Trophoblast cell (in vitro differentiated cells and primary cell): ENCODE measurements at regions not wholly inside any gene's neighbourhood (a gene's known extent, or its start where the extent isn't known, plus 50 kb on each side); places are given as distances from the start of the nearest gene placed in this dataset.

ENCODE experiments used
- DNase-seq, 2 donors: peaks; one replicate each; pipeline ENCODE4 v3.0.0-alpha.2; 2016
- H2AFZ ChIP-seq: 2 replicates; pipeline ENCODE4 v1.6.1; 2013; ENCODE audit warnings: low read length, moderate library complexity, mild to moderate bottlenecking; ENCODE audit not compliant: insufficient read depth, poor library complexity
- H2AK5ac ChIP-seq: 2 replicates; pipeline ENCODE4 v1.6.1; 2013; ENCODE audit warnings: mild to moderate bottlenecking, low read length
- H2BK120ac ChIP-seq: 2 replicates; pipeline ENCODE4 v1.6.1; 2013; ENCODE audit warnings: low read length, mild to moderate bottlenecking, moderate library complexity; ENCODE audit not compliant: insufficient read depth, poor library complexity
- H2BK12ac ChIP-seq: 2 replicates; pipeline ENCODE4 v1.6.1; 2013; ENCODE audit warnings: mild to moderate bottlenecking, low read length, moderate library complexity
- H2BK5ac ChIP-seq: 2 replicates; pipeline ENCODE4 v1.6.1; 2013; ENCODE audit warnings: low read length, low read depth, moderate library complexity, mild to moderate bottlenecking; ENCODE audit not compliant: poor library complexity
- H3K14ac ChIP-seq: 2 replicates; pipeline ENCODE4 v1.6.1; 2013; ENCODE audit warnings: mild to moderate bottlenecking, low read length
- H3K18ac ChIP-seq: 2 replicates; pipeline ENCODE4 v1.6.1; 2013; ENCODE audit warnings: mild to moderate bottlenecking, low read length
- H3K23ac ChIP-seq: 2 replicates; pipeline ENCODE4 v1.6.1; 2013; ENCODE audit warnings: low read length
- H3K27ac ChIP-seq: 2 replicates; pipeline ENCODE4 v1.5.1; 2013; ENCODE audit warnings: low read depth, mild to moderate bottlenecking, inconsistent platforms, low read length, moderate library complexity
- H3K27me3 ChIP-seq: 2 replicates; pipeline ENCODE4 v1.6.1; 2013; ENCODE audit warnings: inconsistent platforms, mild to moderate bottlenecking, low read length, moderate library complexity; ENCODE audit not compliant: insufficient read depth
- H3K36me3 ChIP-seq, 2 experiments: 1 replicate in 1 of 2; 2 replicates in 1 of 2; pipeline ENCODE4 v1.6.1; 2013; ENCODE audit warnings: low read length in 2 of 2, mild to moderate bottlenecking in 2 of 2, moderate library complexity in 1 of 2; ENCODE audit not compliant: insufficient read depth in 2 of 2, control insufficient read depth in 1 of 2
- H3K4ac ChIP-seq: 2 replicates; pipeline ENCODE4 v1.6.1; 2013; ENCODE audit warnings: low read depth, mild to moderate bottlenecking, low read length, moderate library complexity
- H3K4me1 ChIP-seq, 2 experiments: 1 replicate in 1 of 2; 2 replicates in 1 of 2; pipeline ENCODE4 v1.6.1; 2013; ENCODE audit warnings: low read length in 2 of 2, mild to moderate bottlenecking in 2 of 2, moderate library complexity in 1 of 2; ENCODE audit not compliant: insufficient read depth in 2 of 2, control insufficient read depth in 1 of 2
- H3K4me2 ChIP-seq: 2 replicates; pipeline ENCODE4 v1.6.1; 2013; ENCODE audit warnings: inconsistent platforms, mild to moderate bottlenecking, low read length, moderate library complexity
- H3K4me3 ChIP-seq: 2 replicates; pipeline ENCODE4 v1.5.1; 2013; ENCODE audit warnings: mild to moderate bottlenecking, low read depth, low read length, inconsistent platforms
- H3K79me1 ChIP-seq: one replicate; pipeline ENCODE4 v1.6.1; 2013; ENCODE audit warnings: low read length
- H3K79me2 ChIP-seq: 2 replicates; pipeline ENCODE4 v1.6.1; 2013; ENCODE audit warnings: low read length, mild to moderate bottlenecking; ENCODE audit not compliant: control insufficient read depth, insufficient read depth, poor library complexity
- H3K9ac ChIP-seq: 2 replicates; pipeline ENCODE4 v1.6.1; 2013; ENCODE audit warnings: mild to moderate bottlenecking, low read length
- H3K9me3 ChIP-seq: 2 replicates; pipeline ENCODE4 v1.6.1; 2013; ENCODE audit warnings: low read depth, mild to moderate bottlenecking, control low read depth, inconsistent platforms, low read length; ENCODE audit not compliant: insufficient read depth
- H4K12ac ChIP-seq: 2 replicates; pipeline ENCODE4 v1.6.1; 2013; ENCODE audit warnings: low read depth, mild to moderate bottlenecking, low read length, moderate library complexity
- H4K8ac ChIP-seq: 2 replicates; pipeline ENCODE4 v1.6.1; 2013; ENCODE audit warnings: low read depth, mild to moderate bottlenecking, low read length, moderate library complexity
- H4K91ac ChIP-seq: one replicate; pipeline ENCODE4 v1.6.1; 2013; ENCODE audit warnings: low read depth, mild to moderate bottlenecking, low read length, moderate library complexity
- WGBS: extraction: QIAGEN DNeasy Blood & Tissue Kit; methylation state at CpG from one replicate; pipeline ENCODE4 v1.1.7; 2013; ENCODE audit warnings: missing lambda C conversion rate; ENCODE audit not compliant: insufficient read length, insufficient coverage; ENCODE audit errors: extremely low coverage; 5-methylcytosine and 5-hydroxymethylcytosine counted together

DNA sequence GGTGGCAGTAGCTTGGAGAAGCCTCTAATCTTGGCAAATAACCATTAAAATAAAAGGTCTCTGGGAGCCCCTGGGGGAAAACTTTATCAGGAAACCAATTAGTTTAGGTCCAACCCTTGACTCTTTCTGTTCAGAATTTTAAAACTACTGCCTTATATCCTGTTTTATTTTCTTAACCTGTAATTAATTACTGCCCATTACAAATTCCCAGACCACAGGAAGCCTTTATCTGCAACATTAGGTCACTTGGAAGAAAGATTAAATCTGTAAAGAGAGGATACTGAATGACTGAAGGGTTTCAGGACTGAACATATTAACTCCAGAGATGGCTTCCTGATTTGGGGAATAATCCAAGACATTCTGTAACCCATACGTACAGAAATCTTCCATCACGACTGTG, 320.5 kb upstream of the SORCS1 start:
- Histone ChIP-seq H3K4me1 (no peaks in the 10 kb centered on the region), H3K79me1 (no peaks in the 10 kb centered on the region), H2AK5ac (no peak overlapping the region), H3K14ac (no peak overlapping the region), H3K23ac (no peak overlapping the region), H4K8ac (no peak overlapping the region), H3K4ac (no peak overlapping the region), H3K18ac (no peak overlapping the region), H2AFZ (no peak overlapping the region), H3K27ac (no peak overlapping the region), H3K79me2 (no peaks in the 10 kb centered on the region), H4K12ac (no peak overlapping the region), H3K4me3 (no peak overlapping the region), H3K36me3 (no peaks in the 10 kb centered on the region), H2BK5ac (no peak overlapping the region), H3K9ac (no peak overlapping the region), H3K4me2 (no peak overlapping the region), H4K91ac (no peak overlapping the region), H2BK12ac (no peak overlapping the region), H3K9me3 (no peaks in the 10 kb centered on the region), H3K27me3 (no peaks in the 10 kb centered on the region), H2BK120ac (no peak overlapping the region)
- no peak for DNase-seq
- no CpG with 5 or more reads among the region's 2 CpGs for WGBS

DNA sequence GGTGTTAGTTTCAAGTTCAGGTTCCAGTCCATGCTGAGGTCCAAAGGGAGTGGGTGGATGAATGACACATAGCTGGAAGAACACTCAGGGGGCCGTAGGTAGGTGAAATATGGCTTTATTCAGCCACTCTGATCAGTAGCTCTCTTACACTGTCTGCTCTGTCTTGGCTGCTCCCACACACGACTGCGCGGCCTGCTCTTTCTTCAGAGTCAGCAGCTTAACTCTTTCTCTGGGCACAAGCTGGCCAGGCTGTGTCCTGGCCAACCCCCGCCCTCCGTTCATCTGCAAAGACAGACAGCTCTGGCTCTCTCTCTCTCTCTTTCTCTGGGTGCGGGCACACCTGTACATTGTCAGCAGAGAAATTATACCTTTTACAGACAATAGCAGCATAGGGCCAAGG, 317.4 kb upstream of the SORCS1 start:
- H3K79me2 ChIP-seq: no peaks in the 10 kb centered on the region
- H4K91ac ChIP-seq: no peak overlapping the region
- H2BK5ac ChIP-seq: no peak overlapping the region
- H3K18ac ChIP-seq: no peak overlapping the region
- no peaks in the 10 kb centered on the region for H3K4me1 ChIP-seq
- no peak overlapping the region for H3K4me3 ChIP-seq
- H2BK12ac ChIP-seq: no peak overlapping the region
- H3K14ac ChIP-seq: no peak overlapping the region
- H3K36me3 ChIP-seq: no peaks in the 10 kb centered on the region
- no peak overlapping the region for H3K9ac ChIP-seq
- H4K8ac ChIP-seq: no peak overlapping the region
- no CpG with 5 or more reads among the region's 7 CpGs for WGBS
- no peak overlapping the region for H2AK5ac ChIP-seq
- H4K12ac ChIP-seq: no peak overlapping the region
- H2AFZ ChIP-seq: no peak overlapping the region
- no peak overlapping the region for H3K27ac ChIP-seq
- H3K23ac ChIP-seq: no peak overlapping the region
- H3K27me3 ChIP-seq: no peaks in the 10 kb centered on the region
- H3K4ac ChIP-seq: no peak overlapping the region
- H3K9me3 ChIP-seq: no peaks in the 10 kb centered on the region
- no peak overlapping the region for H2BK120ac ChIP-seq
- no peak for DNase-seq
- no peak overlapping the region for H3K4me2 ChIP-seq
- H3K79me1 ChIP-seq: no peaks in the 10 kb centered on the region

DNA sequence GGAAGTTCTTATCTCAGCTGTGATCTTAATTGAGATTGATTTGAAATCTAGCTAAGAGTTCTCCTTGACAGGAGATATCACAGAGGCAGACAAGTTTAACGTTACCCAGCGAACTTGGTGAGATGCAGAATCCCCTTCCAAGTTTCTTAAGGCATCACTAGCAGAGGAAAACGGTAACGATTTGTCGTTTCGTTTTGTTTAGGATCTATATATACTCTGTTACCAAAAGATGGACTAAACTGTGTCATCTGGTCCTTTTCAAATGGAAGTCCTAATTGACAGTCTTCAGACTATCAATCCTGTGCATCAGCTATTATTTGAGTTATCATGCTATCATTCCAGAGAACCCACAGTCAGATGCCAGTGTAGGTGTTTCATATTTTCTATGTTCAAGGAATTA, 316.7 kb upstream of the SORCS1 start:
- H3K23ac ChIP-seq: no peak overlapping the region
- no peak overlapping the region for H3K18ac ChIP-seq
- H3K79me1 ChIP-seq: no peaks in the 10 kb centered on the region
- no peaks in the 10 kb centered on the region for H3K9me3 ChIP-seq
- no peak overlapping the region for H2AFZ ChIP-seq
- H3K9ac ChIP-seq: no peak overlapping the region
- no peak overlapping the region for H3K27ac ChIP-seq
- no peaks in the 10 kb centered on the region for H3K36me3 ChIP-seq
- no peak overlapping the region for H2AK5ac ChIP-seq
- no peaks in the 10 kb centered on the region for H3K4me1 ChIP-seq
- H3K4me3 ChIP-seq: no peak overlapping the region
- no peak overlapping the region for H3K4ac ChIP-seq
- no peak overlapping the region for H4K8ac ChIP-seq
- no peak overlapping the region for H4K12ac ChIP-seq
- no CpG with 5 or more reads among the region's 6 CpGs for WGBS
- no peak overlapping the region for H4K91ac ChIP-seq
- H2BK12ac ChIP-seq: no peak overlapping the region
- H3K27me3 ChIP-seq: no peaks in the 10 kb centered on the region
- H3K14ac ChIP-seq: no peak overlapping the region
- H3K79me2 ChIP-seq: no peaks in the 10 kb centered on the region
- DNase-seq: no peak
- H3K4me2 ChIP-seq: no peak overlapping the region
- H2BK5ac ChIP-seq: no peak overlapping the region
- no peak overlapping the region for H2BK120ac ChIP-seq

DNA sequence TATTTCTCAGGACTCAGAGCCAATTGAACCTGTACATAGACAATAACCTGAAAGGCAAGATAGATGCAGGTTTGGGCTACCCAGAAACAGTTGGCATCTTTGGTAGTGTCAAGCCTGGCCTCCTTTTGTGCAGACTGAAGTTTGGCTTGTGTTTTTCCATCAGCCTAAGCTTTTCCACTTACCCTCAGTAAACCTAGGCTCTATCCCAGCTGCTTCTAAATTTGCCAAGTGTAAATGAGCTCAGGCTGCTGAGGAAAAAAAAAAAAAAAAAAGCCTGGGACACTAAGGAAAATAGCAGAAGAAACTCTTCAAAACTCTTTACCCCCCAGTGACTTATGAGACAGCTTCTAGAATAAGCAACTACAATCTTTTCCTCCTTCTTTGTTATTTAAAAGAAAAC, 316.3 kb upstream of the SORCS1 start:
- no peaks in the 10 kb centered on the region for H3K4me1 ChIP-seq
- no peak overlapping the region for H2BK5ac ChIP-seq

DNA sequence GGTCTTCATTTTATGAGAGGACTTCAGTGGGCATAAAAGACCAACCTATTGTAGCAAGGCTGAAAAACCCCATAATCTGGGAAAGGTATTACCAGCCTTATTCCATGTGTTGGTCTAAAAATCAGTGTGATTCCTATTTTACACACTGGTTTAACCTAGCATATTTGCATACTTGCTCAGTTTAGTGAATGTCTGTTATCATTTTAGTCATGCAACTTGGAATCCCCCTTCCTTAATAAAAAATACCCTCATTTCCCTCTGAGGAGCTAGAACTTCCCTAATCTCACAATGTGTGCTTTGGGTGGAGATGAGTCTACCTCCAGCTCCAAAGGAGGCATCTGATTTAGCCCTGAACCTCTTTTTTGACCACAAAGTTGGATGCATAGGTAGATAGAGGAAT, 312.8 kb upstream of the SORCS1 start:
- no peak overlapping the region for H3K9ac ChIP-seq
- no peak for DNase-seq

More for the DNA sequence above, 316.3 kb upstream of the SORCS1 start:
- Histone ChIP-seq H3K4me3 (no peak overlapping the region), H3K4ac (no peak overlapping the region), H4K91ac (no peak overlapping the region), H4K8ac (no peak overlapping the region), H3K27me3 (no peaks in the 10 kb centered on the region), H3K4me2 (no peak overlapping the region), H3K23ac (no peak overlapping the region), H4K12ac (no peak overlapping the region), H3K79me2 (no peaks in the 10 kb centered on the region), H2BK12ac (no peak overlapping the region), H3K9me3 (no peaks in the 10 kb centered on the region), H3K18ac (no peak overlapping the region), H3K9ac (no peak overlapping the region), H3K14ac (no peak overlapping the region), H2AK5ac (no peak overlapping the region), H3K79me1 (no peaks in the 10 kb centered on the region), H3K27ac (no peak overlapping the region), H2BK120ac (no peak overlapping the region), H3K36me3 (no peaks in the 10 kb centered on the region), H2AFZ (no peak overlapping the region)
- DNase-seq: no peak

More for the DNA sequence above, 312.8 kb upstream of the SORCS1 start:
- Histone ChIP-seq H3K79me1 (no peaks in the 10 kb centered on the region), H3K79me2 (no peaks in the 10 kb centered on the region), H3K14ac (no peak overlapping the region), H2BK120ac (no peak overlapping the region), H2BK5ac (no peak overlapping the region), H3K23ac (no peak overlapping the region), H2BK12ac (no peak overlapping the region), H3K36me3 (no peaks in the 10 kb centered on the region), H2AFZ (no peak overlapping the region), H3K4me2 (no peak overlapping the region), H2AK5ac (no peak overlapping the region), H3K18ac (no peak overlapping the region), H3K27ac (no peak overlapping the region), H3K9me3 (no peaks in the 10 kb centered on the region), H3K27me3 (no peaks in the 10 kb centered on the region), H4K91ac (no peak overlapping the region), H4K8ac (no peak overlapping the region), H3K4me1 (no peaks in the 10 kb centered on the region), H4K12ac (no peak overlapping the region), H3K4ac (no peak overlapping the region), H3K4me3 (no peak overlapping the region)
